GM12892 (cell line): ENCODE measurements at regions not wholly inside any gene's neighbourhood (a gene's known extent, or its start where the extent isn't known, plus 50 kb on each side); places are given as distances from the start of the nearest gene placed in this dataset.

Experiments used
- POLR2A ChIP-seq: IDR thresholded peaks from 2 replicates; pipeline ENCODE4 v1.6.1; 2011; ENCODE audit warnings: low read depth, low read length, control low read depth
- POLR2AphosphoS5 ChIP-seq: IDR thresholded peaks from 2 replicates; pipeline ENCODE4 v1.6.1; 2011; ENCODE audit warnings: low read depth, low read length, control low read depth
- TAF1 ChIP-seq: IDR thresholded peaks from 2 replicates; pipeline ENCODE4 v1.6.1; 2011; ENCODE audit warnings: low read depth, mild to moderate bottlenecking, control low read depth, low read length, borderline replicate concordance

- TF ChIP-seq POLR2AphosphoS5 (no peak), POLR2A (no peak), TAF1 (no peak)
These were observed 82.2 kb downstream of the LMO4 start for GRCh38 chr1:87410776-87411480.
